ENCODE measurements at regions not wholly inside any gene's neighbourhood (a gene's known extent, or its start where the extent isn't known, plus 50 kb on each side); places are given as distances from the start of the nearest gene placed in this dataset.

GRCh38 chr6:40286721-40287120 is 300.4 kb downstream of the LRFN2 start:
- no peak overlapping the region for H3K4me3 ChIP-seq (replicated peaks; ENCODE audit: insufficient read depth, low read length)
- DNase-seq (ENCODE audit: low read depth in 1 of 2, low spot score in 1 of 2), result no peak
- peaks cover 2% of the 10 kb centered on the region for H3K27me3 ChIP-seq (ENCODE audit: insufficient read depth, poor library complexity, severe bottlenecking)
- TF ChIP-seq CTCF (IDR thresholded peaks at IDR 0.05; ENCODE audit: insufficient read depth, low read length), result no peak
- no peak for TF ChIP-seq REST (IDR thresholded peaks at IDR 0.05; ENCODE audit: insufficient replicate concordance, low read depth)
- no peak for TF ChIP-seq SPI1 (IDR thresholded peaks at IDR 0.05; ENCODE audit: borderline replicate concordance, low read depth)
- no peak for TF ChIP-seq GABPA (IDR thresholded peaks at IDR 0.05; ENCODE audit: low read depth)
- no peak for TF ChIP-seq POLR2AphosphoS5 (IDR thresholded peaks at IDR 0.05; ENCODE audit: low read depth)
- no peak overlapping the region for H3K27ac ChIP-seq (replicated peaks)

GRCh38 chr6:40285996-40286395 is 301.2 kb downstream of the LRFN2 start:
- Histone ChIP-seq H3K4me3 (replicated peaks; ENCODE audit: insufficient read depth, low read length) (no peak overlapping the region), H3K27ac (replicated peaks) (no peak overlapping the region), H3K27me3 (ENCODE audit: insufficient read depth, poor library complexity, severe bottlenecking) (peaks cover 2% of the 10 kb centered on the region)
- no peak for TF ChIP-seq POLR2AphosphoS5 (IDR thresholded peaks at IDR 0.05; ENCODE audit: low read depth)
- no peak for TF ChIP-seq SPI1 (IDR thresholded peaks at IDR 0.05; ENCODE audit: borderline replicate concordance, low read depth)
- no peak for TF ChIP-seq GABPA (IDR thresholded peaks at IDR 0.05; ENCODE audit: low read depth)
- no peak for TF ChIP-seq REST (IDR thresholded peaks at IDR 0.05; ENCODE audit: insufficient replicate concordance, low read depth)
- TF ChIP-seq CTCF (IDR thresholded peaks at IDR 0.05; ENCODE audit: insufficient read depth, low read length), result no peak
- no peak for DNase-seq (ENCODE audit: low read depth in 1 of 2, low spot score in 1 of 2)

GRCh38 chr6:40285535-40285934 is 301.6 kb downstream of the LRFN2 start:
- H3K27me3 ChIP-seq (ENCODE audit: insufficient read depth, poor library complexity, severe bottlenecking), result no peaks in the 10 kb centered on the region
- no peak overlapping the region for H3K4me3 ChIP-seq (replicated peaks; ENCODE audit: insufficient read depth, low read length)
- H3K27ac ChIP-seq (replicated peaks), result no peak overlapping the region

More at GRCh38 chr6:40285535-40285934, 301.6 kb downstream of the LRFN2 start:
- no peak for DNase-seq (ENCODE audit: low read depth in 1 of 2, low spot score in 1 of 2)
- TF ChIP-seq CTCF (IDR thresholded peaks at IDR 0.05; ENCODE audit: insufficient read depth, low read length), result no peak
- no peak for TF ChIP-seq GABPA (IDR thresholded peaks at IDR 0.05; ENCODE audit: low read depth)
- no peak for TF ChIP-seq SPI1 (IDR thresholded peaks at IDR 0.05; ENCODE audit: borderline replicate concordance, low read depth)
- no peak for TF ChIP-seq POLR2AphosphoS5 (IDR thresholded peaks at IDR 0.05; ENCODE audit: low read depth)
- no peak for TF ChIP-seq REST (IDR thresholded peaks at IDR 0.05; ENCODE audit: insufficient replicate concordance, low read depth)

All from HL-60 (cell line).